Stimulated activated CD4-positive, alpha-beta T cell treated with anti-CD3 and anti-CD28 coated beads, Interleukin-4, amount 100 ng/mL, for 24 hours (primary cell): ENCODE measurements at regions not wholly inside any gene's neighbourhood (a gene's known extent, or its start where the extent isn't known, plus 50 kb on each side); places are given as distances from the start of the nearest gene placed in this dataset.

Experiments used
- DNase-seq: peaks from one replicate; pipeline ENCODE4 v3.0.0-alpha.2; 2020

DNA sequence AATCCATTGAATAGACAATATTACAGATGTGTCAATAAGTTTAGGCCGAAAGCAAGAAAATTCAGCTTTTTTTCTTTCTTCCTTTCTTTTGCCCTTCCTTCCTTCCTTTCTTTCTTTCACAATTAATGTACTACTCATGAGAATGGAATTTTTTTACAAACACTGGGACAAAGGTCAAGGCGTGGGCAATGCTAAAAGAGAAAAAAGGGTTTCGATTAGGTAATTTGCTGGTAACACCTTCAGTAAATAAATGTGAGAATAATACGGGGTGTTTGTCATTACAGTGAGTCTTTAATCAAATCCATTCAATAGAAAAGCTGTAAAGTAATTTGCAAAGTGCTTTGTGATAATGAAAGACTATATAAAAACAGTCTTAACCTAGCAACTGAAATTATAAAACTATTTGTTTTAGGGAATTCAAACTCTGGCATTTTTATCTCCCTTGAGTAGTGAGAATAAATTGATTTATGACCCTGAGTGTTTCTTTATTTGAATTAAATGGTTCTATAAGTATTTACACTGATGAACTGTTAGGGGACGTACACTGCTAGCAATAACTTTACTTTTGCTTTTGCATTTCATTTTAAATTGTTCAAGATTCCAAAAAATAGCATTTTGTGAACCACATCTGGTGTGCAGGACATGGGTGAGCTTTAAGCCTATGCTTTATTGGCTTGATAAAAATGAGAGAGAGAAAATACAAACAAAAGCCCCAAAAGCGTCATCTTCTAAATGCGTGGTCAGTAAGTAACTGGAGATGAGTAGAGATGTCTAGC lies 104.2 kb upstream of the THRB start:
- DNase-seq = no peak

DNA sequence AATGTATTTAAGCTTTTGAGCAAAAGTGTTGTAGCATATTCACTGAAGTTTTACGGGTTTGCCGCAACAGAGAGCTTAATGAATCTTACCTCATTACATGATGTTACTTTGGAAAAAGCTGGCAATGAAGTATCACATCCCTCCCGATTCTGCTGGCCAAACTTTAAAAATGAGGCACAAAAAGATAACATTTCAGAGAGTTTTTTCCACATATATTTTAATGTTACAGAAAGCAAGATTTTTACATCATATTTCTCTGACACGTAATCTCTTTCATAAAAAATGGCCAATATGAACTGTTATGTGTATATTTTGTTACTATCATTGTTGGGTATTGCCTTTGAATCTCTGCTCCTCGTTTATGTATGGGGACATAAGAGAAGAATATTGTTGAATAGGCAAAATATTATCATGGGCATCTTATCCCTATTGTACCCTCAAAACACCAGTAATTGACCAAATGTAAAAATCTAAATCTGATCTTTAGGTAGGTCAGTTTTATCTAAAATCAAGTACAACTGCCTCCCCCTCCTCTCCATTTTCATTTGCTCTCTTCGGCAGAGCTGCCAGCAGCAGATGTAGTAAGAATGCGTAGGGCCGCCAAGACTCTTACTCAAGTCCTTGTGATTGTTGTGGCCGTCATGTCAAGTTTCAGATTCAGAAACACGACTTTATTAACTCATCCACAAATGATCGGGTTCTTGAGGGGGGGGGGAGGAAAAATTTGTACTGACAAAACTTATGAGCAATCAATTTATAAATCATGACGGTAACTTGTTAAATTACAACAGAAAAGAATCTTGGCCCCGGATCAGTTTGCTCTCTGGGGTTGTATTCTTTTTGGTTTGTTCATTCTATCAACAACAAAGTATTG lies 106.7 kb upstream of the THRB start:
- DNase-seq = no peak

DNA sequence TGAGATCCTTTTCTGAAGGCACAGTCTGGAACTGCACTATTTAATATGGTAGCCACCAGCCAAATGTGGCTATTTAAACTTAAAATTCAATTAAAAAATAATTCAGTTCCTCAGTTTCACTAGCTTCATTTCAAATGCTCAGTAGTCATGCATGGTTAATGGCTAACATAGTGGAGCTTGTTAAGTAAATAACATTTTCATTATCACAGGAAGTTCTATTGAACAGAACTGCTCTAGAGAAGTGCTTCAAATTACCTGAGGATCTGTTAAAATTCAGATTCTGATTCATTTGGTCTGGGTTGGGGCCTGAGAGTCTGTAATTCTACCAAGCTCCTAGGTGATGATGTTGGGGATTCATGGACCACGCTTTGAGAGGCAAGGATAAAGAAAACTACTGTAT lies 109.6 kb upstream of the THRB start:
- DNase-seq = no peak

DNA sequence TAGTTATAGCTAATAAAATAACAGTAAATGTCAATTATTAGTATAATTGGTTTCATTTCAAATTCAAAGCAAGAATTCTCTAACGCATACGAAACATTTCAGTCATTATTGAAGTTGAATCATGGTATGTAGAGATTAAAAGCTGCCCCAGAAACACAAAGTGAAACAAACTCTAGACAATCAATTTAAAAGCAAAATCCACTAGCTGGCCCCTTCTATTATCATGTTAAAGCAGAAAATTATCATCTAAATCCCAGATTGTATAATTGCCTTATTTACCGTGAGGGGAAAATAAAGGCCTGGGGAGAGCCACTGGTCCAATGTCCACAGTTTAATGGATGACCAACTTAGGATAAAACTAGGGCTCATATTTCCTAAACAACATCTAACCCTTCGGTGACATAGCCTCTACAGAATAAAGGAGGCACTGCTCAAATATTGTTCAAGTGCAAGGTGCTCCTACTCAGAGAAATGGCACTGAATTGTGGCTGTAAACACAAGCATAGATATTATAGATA lies 110.9 kb upstream of the THRB start:
- DNase-seq = no peak

DNA sequence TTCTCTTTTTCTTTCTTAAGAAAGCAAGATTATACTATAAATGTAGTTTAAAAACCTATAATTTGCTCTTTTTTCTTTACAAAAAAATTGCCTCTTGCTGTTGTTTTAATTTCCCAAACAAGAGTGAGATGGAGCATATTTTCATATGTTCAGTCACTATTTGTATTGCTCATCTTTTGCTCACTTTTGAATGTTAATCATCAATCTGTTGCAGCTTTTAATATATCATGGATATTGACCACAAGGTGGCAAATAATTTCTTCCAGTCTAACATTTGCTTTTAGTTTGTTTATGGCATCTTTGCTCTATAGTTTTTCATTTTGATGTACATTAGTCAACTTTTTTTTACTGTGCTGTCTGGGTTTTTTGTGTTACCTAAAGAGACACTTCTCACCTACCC lies 112.6 kb upstream of the THRB start:
- DNase-seq = no peak

DNA sequence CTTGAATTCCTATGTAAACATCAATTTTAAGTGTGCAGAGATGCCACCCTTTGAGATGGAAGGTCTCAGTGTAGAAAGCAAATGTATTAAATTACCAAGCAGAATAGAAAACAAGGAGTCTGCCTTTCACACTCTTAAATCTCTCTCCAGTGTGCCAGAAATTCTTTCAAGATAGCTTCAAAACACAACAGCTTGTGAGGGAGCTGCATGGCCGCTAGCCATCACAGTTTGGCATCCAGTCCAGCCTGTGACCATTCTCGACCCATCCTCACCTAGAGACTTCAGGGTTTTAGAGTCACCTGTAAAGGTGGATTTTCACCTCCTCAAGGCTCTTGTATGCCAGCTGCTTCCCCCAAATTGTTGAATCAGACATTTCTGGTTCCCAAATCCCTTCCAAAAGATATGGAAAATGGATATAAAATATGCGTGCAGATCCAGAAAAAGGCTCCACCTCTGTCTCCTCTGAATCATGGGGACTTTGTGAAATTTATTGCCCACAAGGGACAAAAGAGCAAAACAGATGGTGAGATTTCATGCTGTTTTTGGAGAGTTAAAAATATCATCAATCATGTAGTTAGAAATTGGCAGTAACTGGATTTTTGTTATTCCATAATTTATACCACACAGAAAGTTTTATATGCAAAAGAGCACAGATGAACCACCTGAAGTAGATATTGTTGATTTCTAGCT lies 114.2 kb upstream of the THRB start:
- DNase-seq = no peak

DNA sequence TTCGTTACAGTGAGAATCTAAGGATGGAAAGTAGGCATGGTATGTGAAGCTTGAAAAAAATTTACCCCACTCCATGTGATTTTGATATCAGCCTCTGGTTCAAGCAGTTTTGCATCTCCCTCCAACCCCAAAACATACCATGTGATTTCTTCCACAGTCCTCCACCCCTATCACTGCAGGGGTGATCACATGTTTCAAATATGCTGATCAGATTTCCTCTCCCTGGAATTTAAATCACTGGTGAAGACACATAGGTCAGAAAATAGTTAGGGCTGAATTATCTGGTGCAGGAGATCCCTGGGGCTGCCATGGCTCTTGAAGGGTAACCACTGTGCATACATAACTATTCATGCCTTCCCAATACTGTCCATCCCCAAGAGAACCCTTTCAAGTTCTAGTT lies 119.7 kb upstream of the THRB start:
- DNase-seq = no peak

DNA sequence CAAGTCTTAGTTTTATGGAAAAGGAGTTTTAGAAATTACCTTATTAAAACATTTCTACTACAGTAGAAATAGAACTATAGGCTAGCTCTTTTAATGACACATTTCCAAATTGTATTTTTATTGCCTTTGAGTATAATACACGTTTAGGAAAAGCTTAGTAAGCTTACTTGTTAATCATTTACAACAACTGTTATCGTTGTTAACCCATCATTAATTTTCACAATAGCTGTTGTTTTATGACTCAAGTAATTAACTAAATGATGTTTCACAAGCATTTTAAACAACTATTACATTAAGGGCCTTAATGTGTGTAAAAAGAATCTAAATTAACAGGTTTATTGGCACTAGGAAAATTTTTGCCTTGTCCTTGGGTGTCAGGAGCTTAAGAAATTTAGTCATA lies 120.5 kb upstream of the THRB start:
- no peak for DNase-seq

DNA sequence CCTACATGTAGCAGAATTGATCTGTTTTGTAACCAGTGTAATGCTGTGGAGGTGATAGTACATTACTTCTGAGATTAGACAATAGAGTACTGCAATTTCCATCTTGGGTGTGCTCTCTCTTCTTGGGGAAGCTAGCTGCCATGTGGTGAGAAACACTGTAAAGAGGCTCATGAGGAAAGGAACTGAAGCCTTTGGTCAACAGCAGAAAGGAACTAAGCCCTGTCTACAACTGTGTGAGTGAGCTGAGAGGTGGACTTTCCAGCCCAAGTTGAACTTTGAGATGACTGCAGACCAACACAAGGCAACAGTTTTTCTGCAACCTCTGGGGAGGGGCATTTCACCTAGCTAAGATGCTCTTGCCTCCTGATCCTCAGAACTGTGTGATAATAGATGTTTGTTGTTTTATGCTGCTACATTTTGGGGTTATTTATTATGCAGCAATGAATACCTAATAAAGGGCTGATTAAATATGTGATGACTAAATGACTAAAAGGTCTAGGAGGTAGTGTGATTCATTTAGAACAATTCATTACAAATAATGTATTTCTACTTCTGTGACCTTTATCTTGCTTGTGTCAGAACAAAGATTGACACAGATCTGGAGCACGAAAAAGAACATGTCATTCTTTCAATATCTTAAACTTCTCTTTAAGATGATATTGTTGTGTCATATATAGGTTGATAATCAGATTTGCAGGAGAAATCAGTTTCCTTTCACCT lies 121.6 kb upstream of the THRB start:
- no peak for DNase-seq

DNA sequence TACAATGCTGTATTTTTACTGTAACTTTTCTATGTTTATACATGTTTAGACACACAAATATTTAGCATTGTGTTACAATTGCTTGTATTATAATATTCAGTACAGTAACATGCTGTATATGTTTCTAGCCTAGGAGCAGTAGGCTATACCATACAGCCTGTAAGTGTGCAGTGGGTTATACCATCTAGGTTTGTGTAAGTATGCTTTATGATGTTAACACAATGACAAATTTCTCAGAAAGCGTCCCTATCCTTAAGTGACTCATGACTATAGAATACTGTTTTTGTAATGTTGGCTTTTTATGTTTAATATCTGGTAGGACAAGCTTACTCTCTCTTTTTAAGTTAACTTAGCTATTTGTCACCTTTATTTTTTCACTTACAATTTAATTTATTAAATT lies 127.5 kb upstream of the THRB start:
- no peak for DNase-seq

DNA sequence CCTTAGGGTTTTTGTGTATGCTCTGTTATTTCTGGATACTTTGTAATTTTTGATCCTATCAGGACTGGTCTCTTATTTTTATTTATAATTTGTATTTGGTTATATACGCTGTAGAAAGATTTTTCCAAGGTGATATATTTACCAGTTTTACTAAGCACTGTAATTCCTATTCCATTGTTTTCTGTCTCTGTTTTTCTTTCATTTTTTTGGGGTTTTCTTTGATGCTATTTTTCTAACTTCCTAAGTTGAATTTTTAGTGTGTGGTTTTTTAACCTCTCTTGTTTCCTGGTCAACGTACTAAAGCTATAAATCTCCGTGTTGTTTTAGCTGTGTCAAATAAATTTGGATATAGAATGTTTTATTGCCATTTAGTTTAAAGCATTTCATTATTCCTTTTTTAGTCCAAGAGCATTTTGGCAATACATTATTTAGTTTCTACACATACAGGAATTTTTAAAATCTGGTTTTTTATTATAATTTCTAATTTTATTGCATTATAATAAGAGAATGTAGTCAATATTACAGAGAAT lies 128.1 kb upstream of the THRB start:
- DNase-seq = no peak

DNA sequence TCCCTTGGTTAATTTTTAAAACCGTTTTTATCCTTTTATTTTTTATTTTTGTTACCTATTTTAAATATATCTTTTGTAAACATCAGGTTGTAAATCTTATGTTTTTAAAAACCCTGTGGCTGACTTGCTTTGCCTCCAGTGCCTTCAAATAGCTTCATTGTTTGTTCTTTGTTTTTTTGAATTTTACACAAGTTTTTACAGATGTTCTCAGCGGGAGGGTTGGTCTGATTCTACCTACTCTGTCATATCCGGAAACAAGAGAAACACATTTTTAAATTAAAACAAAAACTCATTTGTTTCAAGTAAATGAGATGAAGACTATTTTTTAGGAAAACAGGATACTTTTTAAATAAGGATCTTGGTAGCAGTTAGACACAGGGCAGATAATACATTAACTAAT lies 129.0 kb upstream of the THRB start:
- DNase-seq = no peak

DNA sequence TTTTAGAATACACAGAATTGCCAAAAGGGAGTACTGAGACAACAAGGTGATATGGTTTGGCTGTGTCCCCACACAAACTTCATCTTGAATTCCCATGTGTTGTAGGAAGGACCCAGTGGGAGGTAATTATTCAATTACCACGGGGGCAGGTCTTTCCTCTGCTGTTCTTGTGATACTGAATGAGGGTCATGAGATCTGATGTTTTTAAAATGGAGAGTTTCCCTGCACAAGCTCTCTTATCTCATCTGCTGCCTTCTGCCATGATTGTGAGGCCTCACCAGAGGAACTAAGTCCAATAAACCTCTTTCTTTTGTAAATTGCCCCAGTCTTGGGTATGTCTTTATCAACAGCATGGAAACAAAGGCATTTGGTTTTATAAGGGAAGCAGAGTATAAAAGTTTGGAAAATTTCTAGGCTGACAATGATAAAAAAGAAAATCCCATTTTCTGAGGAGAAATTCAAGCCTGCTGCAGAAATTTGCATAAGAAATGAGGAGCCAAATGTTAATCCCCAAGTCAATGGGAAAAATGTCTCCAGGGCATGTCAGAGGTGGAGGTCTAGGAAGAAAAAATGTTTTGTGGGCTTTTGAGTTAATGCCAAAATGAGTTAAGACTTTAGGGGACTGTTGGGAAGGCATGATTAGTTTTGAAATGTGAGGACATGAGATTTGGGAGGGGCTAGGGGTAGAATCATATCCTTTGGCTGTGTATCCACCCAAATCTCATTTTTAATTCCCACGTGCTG lies 130.5 kb upstream of the THRB start:
- no peak for DNase-seq

DNA sequence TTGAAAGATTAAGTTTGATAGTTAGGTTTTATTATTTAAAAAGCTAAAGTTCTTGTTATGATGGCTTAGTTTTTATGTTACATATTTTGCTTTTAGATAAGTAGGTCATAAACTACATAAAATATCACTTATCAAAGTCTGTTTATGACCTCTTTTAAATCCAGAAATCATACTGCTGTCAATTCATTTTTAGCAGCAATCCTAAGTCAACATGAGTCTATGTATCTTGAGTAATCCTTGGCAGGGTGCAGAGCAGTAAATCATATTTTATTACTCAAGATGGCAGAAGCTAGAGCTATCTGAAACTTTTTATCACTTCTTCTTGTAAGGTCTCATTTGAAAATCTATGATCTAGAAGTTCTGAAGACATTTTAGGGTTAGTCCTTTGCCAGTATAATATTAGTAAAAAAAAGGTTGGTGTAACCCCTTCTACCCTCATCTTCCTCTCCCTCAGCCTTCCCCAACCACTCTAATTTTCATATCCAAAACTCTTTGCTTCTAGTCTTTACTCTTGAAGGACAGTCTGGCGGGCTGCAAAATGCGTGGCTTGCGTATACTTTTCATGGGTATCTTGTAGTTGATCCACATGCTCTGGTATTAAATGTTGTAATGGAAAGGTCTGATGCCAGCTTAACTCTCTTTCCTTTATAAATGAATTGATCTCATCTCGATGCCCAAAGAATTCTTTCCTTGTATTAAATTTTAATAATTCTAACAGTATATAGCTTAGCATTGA lies 134.0 kb upstream of the THRB start:
- DNase-seq = no peak

DNA sequence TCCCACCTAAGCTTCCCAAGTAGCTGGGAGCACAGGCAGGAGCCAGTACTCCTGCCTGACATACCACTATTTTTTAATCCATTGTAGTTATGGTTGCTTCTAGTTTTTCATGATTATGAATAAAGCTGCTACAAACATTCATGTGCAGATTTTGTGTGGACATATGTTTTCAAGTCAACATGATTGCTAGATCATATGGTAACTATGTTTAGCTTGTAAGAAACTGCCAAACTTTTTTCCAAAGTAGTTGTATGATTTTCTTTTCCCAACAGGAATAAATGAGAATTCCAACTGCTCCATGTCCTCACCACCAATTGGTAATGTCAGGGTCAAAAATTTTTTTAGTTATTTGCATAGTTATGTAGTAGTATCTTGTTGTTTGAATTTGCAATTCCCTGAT lies 136.8 kb upstream of the THRB start:
- DNase-seq = no peak

DNA sequence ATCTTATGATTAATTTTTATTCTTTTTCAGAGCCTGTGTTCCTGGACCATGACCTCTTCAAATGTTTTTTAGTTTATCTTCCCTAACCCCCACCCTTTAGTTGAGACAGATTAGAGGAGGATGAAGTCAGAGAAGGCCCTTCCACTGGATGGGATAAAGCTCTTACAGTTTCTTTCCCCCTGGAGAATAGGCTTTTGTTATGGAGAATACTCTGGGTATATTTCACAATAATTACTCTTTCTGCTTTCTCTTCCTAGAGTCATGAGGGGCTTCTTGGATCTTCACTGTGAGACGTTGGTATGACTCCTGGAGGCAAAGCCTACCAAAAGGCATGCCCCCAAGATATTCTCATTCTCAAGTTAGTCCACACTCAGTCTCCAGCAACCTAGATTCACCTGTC lies 144.4 kb upstream of the THRB start:
- no peak for DNase-seq

DNA sequence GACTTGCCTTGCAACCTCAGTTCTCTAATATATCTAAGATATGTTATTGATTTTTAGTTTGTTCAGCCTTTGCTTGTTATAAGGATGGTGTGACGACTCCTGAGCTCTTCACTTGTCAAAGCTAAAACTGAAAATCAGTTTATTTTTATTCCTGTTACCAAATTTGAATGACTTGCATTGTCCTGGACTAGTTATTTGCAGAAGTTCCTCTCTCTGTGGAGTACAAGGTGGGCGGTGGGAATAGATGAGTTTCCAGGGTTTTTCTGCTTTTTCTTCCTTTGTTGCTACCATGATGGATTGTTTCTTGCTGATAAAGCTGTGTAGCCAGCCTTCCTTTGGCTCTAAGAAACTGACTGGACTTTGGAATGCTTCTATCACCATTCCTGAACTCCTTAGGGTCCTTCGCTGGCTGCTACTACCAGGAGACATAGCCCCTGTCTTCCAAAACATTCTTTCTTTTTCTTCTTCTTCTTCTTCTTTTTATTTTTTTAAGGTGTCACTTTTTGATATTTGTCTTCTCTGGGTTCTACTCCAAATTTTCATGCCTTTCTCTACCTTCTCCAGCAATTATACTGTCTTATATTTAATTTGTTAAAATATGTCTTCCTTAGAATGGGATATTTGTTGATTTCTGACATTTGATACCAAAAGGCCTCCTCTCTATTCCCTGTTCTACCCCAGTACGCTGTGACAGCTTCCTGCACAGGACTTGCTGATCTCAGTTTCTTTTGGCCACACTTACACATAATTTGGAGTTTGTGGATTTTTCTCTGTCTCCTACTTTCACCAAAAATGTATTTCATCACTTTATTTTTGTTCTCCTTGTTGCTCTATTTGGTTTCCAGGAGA lies 145.1 kb upstream of the THRB start:
- DNase-seq = no peak

DNA sequence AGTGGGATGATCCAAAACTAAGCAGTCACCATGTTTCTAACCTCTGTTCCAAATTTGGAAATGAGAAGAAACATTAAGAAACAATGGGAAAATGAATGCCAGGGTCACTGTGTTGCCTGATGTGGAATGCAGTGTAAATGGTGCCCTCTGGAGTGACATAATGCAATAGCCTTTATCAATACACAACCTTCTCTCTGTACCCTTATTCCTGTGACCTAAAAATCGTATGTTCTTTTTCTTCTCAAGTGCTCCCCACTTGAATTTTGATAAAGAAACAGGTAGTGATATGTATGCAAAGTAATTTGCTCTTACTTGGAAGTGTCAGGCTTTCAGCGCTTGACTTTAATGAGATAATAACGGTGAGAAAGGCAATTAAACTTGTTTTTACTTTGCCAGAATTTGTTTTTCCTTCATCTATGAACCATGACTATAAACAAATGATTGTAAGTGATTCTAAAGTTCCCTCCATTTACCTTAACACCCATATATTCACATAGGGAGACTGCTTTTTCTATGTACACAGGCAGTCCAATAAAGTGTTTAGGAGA lies 145.8 kb upstream of the THRB start:
- no peak for DNase-seq

DNA sequence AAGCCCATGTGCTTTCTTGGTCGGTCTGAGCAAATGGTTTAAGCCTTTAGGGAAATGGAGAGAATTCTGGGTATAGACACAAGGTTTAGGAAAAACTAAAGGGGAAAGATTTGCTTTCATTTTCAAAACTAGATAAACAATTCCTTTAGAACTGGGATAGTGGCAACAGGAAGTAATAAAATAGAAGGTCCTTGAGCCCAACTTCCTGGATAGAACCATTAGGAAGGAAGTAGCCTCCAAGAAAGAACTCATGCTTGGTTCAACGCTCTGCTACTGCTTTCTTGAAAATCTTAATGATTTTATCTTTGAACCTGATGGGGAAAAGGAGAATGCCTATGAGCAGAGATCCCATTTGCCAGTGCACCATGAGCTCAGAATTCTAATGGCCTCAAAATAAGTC lies 147.0 kb upstream of the THRB start:
- DNase-seq = no peak

DNA sequence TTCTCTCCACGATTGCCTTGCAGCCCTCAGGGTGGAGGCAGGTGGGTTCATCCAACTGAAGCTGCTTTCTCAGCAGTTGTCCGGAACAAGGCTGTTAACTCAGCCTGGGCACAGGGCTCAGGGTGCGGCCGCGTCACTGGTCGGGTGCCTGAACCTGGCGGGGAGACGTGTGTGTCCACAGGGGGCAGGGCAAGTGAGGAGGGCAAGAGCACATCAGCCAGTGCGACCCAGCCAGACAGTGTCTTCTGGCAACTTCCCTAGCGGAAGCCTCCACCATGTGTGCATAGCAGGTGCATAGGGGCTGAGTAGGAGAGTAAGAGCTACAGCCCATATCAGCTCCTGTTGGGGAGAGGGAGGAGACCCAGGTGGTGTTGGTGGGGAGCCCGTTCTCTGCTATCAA lies 150.4 kb upstream of the THRB start:
- DNase-seq = no peak
